Thyroid gland (tissue), 4 donors: ENCODE measurements at regions not wholly inside any gene's neighbourhood (a gene's known extent, or its start where the extent isn't known, plus 50 kb on each side); places are given as distances from the start of the nearest gene placed in this dataset.

Source experiments
- POLR2A ChIP-seq, 2 donors: fragments of 450-650 bp; IDR thresholded peaks; one replicate each; pipeline ENCODE4 v1.6.1; 2017; ENCODE audit warnings: antibody characterized with exemption in 2 of 2, mild to moderate bottlenecking in 2 of 2, moderate library complexity in 1 of 2
- TF ChIP-seq, protein P1 (sequence below), 6 experiments: fragments of 200-600 bp in 3 of 6; fragments of 450-650 bp in 3 of 6; sonication (generic) in 3 of 6; IDR thresholded peaks; one replicate each; pipeline ENCODE4 v1.5.1; 2016 to 2019; ENCODE audit warnings: antibody characterized with exemption in 6 of 6, mild to moderate bottlenecking in 2 of 6, inconsistent platforms in 1 of 6, moderate library complexity in 1 of 6

GRCh38 chr6:140537211-140537610 lies 1162.8 kb upstream of the CITED2 start:
- TF ChIP-seq, protein P1, sequence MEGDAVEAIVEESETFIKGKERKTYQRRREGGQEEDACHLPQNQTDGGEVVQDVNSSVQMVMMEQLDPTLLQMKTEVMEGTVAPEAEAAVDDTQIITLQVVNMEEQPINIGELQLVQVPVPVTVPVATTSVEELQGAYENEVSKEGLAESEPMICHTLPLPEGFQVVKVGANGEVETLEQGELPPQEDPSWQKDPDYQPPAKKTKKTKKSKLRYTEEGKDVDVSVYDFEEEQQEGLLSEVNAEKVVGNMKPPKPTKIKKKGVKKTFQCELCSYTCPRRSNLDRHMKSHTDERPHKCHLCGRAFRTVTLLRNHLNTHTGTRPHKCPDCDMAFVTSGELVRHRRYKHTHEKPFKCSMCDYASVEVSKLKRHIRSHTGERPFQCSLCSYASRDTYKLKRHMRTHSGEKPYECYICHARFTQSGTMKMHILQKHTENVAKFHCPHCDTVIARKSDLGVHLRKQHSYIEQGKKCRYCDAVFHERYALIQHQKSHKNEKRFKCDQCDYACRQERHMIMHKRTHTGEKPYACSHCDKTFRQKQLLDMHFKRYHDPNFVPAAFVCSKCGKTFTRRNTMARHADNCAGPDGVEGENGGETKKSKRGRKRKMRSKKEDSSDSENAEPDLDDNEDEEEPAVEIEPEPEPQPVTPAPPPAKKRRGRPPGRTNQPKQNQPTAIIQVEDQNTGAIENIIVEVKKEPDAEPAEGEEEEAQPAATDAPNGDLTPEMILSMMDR (IDR thresholded peaks at IDR 0.05), result no peak
- TF ChIP-seq POLR2A (IDR thresholded peaks at IDR 0.05), result no peak
